Type B pancreatic cell (in vitro differentiated cells): ENCODE measurements at regions not wholly inside any gene's neighbourhood (a gene's known extent, or its start where the extent isn't known, plus 50 kb on each side); places are given as distances from the start of the nearest gene placed in this dataset.

Source experiments
- DNase-seq: peaks from one replicate; pipeline ENCODE4 v3.0.0; 2021; ENCODE audit warnings: mixed read lengths; ENCODE audit not compliant: unreplicated experiment; ENCODE audit errors: extremely low spot score
- H3K27ac Mint-ChIP-seq: 2 replicates; pipeline ENCODE4 v1.8.0; 2021; ENCODE audit warnings: mild to moderate bottlenecking, mixed read lengths
- H3K27me3 Mint-ChIP-seq: 2 replicates; pipeline ENCODE4 v1.8.0; 2021; ENCODE audit warnings: mixed read lengths
- H3K36me3 Mint-ChIP-seq: 2 replicates; pipeline ENCODE4 v1.8.0; 2021; ENCODE audit warnings: mixed read lengths
- H3K4me1 Mint-ChIP-seq: one replicate; pipeline ENCODE4 v1.8.0; 2021; ENCODE audit warnings: mixed read lengths; ENCODE audit not compliant: unreplicated experiment
- H3K4me3 Mint-ChIP-seq: 2 replicates; pipeline ENCODE4 v1.8.0; 2021; ENCODE audit warnings: mild to moderate bottlenecking, mixed read lengths
- H3K9me3 Mint-ChIP-seq: 2 replicates; pipeline ENCODE4 v1.8.0; 2021; ENCODE audit warnings: mixed read lengths
- CTCF ChIP-seq: fragments of 200-600 bp; sonication (generic); conservative IDR thresholded peaks from 2 replicates; pipeline ENCODE4 v1.5.0; 2021; ENCODE audit warnings: antibody characterized with exemption, mild to moderate bottlenecking

- Mint-ChIP-seq H3K4me3 (no peak overlapping the region), H3K36me3 (no peaks in the 10 kb centered on the region), H3K27me3 (peaks cover 5% of the 10 kb centered on the region), H3K4me1 (no peaks in the 10 kb centered on the region), H3K27ac (no peak overlapping the region), H3K9me3 (no peaks in the 10 kb centered on the region)
- no peak for TF ChIP-seq CTCF
- DNase-seq, result no peak
Measured at GRCh38 chr10:90984898-90985297, 64.0 kb upstream of the ANKRD1 start.

GRCh38 chr10:90985321-90985933, 64.5 kb upstream of the ANKRD1 start:
- Mint-ChIP-seq H3K4me3 (no peak overlapping the region), H3K36me3 (no peaks in the 10 kb centered on the region), H3K27ac (no peak overlapping the region), H3K9me3 (no peaks in the 10 kb centered on the region), H3K27me3 (peaks cover 5% of the 10 kb centered on the region), H3K4me1 (no peaks in the 10 kb centered on the region)
- no peak for TF ChIP-seq CTCF
- no peak for DNase-seq

- Mint-ChIP-seq H3K9me3 (no peaks in the 10 kb centered on the region), H3K4me3 (no peak overlapping the region), H3K27ac (no peak overlapping the region), H3K4me1 (no peaks in the 10 kb centered on the region), H3K36me3 (no peaks in the 10 kb centered on the region), H3K27me3 (peaks cover 5% of the 10 kb centered on the region)
- TF ChIP-seq CTCF, result no peak
- DNase-seq, result no peak
Measured at GRCh38 chr10:90986136-90986760, 65.4 kb upstream of the ANKRD1 start.

- H3K27me3 Mint-ChIP-seq, result peaks cover 5% of the 10 kb centered on the region
- DNase-seq, result no peak
- H3K4me3 Mint-ChIP-seq, result no peak overlapping the region
- H3K36me3 Mint-ChIP-seq, result no peaks in the 10 kb centered on the region
- no peak for TF ChIP-seq CTCF
- H3K9me3 Mint-ChIP-seq, result no peaks in the 10 kb centered on the region
- no peak overlapping the region for H3K27ac Mint-ChIP-seq
- H3K4me1 Mint-ChIP-seq, result no peaks in the 10 kb centered on the region
Measured at GRCh38 chr10:90986870-90987269, 66.0 kb upstream of the ANKRD1 start.

GRCh38 chr10:90987383-90987782, 66.5 kb upstream of the ANKRD1 start:
- no peaks in the 10 kb centered on the region for H3K9me3 Mint-ChIP-seq
- TF ChIP-seq CTCF, result no peak
- no peak overlapping the region for H3K4me3 Mint-ChIP-seq
- no peaks in the 10 kb centered on the region for H3K4me1 Mint-ChIP-seq
- no peak overlapping the region for H3K27ac Mint-ChIP-seq
- H3K36me3 Mint-ChIP-seq, result no peaks in the 10 kb centered on the region
- DNase-seq, result no peak
- peaks cover 5% of the 10 kb centered on the region for H3K27me3 Mint-ChIP-seq
